ENCODE measurements at regions not wholly inside any gene's neighbourhood (a gene's known extent, or its start where the extent isn't known, plus 50 kb on each side); places are given as distances from the start of the nearest gene placed in this dataset.

DNA sequence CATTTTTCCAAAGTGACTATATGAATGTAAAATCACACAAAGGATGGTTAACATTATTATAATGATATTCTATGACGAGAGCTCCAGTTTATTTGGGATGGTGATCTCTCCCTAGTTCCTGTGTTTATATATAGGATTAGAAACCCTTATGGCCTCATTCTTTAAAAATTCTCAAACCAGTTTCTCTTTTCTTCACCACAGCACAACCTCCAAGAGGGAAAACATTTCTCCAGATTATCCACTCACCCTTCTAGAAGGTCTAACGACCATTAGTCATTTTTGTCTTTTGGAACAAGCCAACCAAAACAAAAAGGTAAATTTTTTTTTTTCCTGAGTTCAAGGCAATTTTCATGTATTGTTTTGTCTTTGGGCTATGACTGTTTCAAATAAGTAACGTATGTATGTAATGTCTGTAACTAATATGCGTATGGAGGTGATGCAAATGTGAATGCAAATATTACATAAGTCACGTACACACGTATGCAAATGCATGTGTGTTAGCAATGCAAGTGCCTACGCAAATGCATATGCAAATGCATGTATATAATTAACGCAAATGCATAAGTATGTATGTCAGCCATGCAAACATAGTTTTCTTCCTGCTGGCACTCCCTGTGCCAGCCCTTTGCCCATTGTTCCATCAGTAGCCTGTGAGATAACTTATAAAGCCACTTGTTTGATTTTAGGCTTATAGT lies 72.5 kb upstream of the MORC3 start:
- Histone ChIP-seq H3K4me1 (ENCODE audit: control insufficient read depth in 2 of 2, insufficient read depth in 2 of 2, low read length in 2 of 2) (peaks cover 8 to 10% of the 10 kb centered on the region in 2 donors), H3K36me3 (replicated peaks in 1 of 2; ENCODE audit: control extremely low read depth in 1 of 2, control insufficient read depth in 1 of 2, extremely low read depth in 1 of 2, insufficient read depth in 2 of 2, low read length in 1 of 2) (peaks cover 17 to 74% of the 10 kb centered on the region in 2 experiments), H3K4me2 (replicated peaks; ENCODE audit: low read depth, low read length, poor library complexity, severe bottlenecking) (no peak overlapping the region), H3K79me2 (ENCODE audit: control insufficient read depth, insufficient read depth, low read length) (peaks cover 15% of the 10 kb centered on the region), H3K4me3 (ENCODE audit: control extremely low read depth in 1 of 5, extremely low read depth in 1 of 5, insufficient read depth in 1 of 5, low read depth in 2 of 5, low read length in 4 of 5) (no peak overlapping the region), H3K27me3 (replicated peaks in 1 of 4; ENCODE audit: control extremely low read depth in 1 of 4, control insufficient read depth in 3 of 4, insufficient read depth in 4 of 4, low read length in 3 of 4) (no peaks in the 10 kb centered on the region), H3K27ac (ENCODE audit: low read length in 2 of 2) (no peak overlapping the region), H2AFZ (ENCODE audit: insufficient read depth, low read depth, low read length, poor library complexity, severe bottlenecking) (no peak overlapping the region), H3K9me3 (ENCODE audit: control extremely low read depth in 1 of 3, control insufficient read depth in 2 of 3, insufficient read depth in 1 of 3, low read length in 2 of 3) (no peaks in the 10 kb centered on the region), H3K9ac (ENCODE audit: low read length) (no peak overlapping the region), H4K20me1 (ENCODE audit: control insufficient read depth, insufficient read depth, low read length, poor library complexity, severe bottlenecking) (no peaks in the 10 kb centered on the region)
- H3K27me3 Mint-ChIP-seq, result no peaks in the 10 kb centered on the region
- no peak overlapping the region for H3K27ac Mint-ChIP-seq
- WGBS (ENCODE audit: insufficient coverage), result 96% methylated on average over 5 of the region's 8 CpGs
- ChIA-PET CTCF (interaction anchor here (1.6 to 1.7 kb wide), 2 partner anchors 73 to 81 kb away, joined by 4 read pairs; partner anchors contain the start of gene MORC3), POLR2A (interaction anchor here (0.8 kb wide), 1 partner anchor 18 kb away, joined by 3 read pairs; no protein-coding TSS in a partner anchor)
- intact Hi-C loops (cut with micrococcal nuclease), result no loop called here
- H3K4me1 Mint-ChIP-seq, result peaks cover 9% of the 10 kb centered on the region
- DNase-seq (no peak), ATAC-seq (ENCODE audit: low read depth) (no peak)
- TF ChIP-seq EZH2 (IDR thresholded peaks at IDR 0.05; ENCODE audit: borderline replicate concordance, insufficient read depth, low read depth, low read length, poor library complexity, severe bottlenecking) (no peak), CTCF (IDR thresholded peaks at IDR 0.05) (no peak)
- H3K9me3 Mint-ChIP-seq (ENCODE audit: insufficient read depth), result no peaks in the 10 kb centered on the region
- no peak overlapping the region for H3K4me3 Mint-ChIP-seq

Data from B cell (primary cell).